Ishikawa (cell line): ENCODE measurements at regions not wholly inside any gene's neighbourhood (a gene's known extent, or its start where the extent isn't known, plus 50 kb on each side); places are given as distances from the start of the nearest gene placed in this dataset.

ENCODE experiments used
- CEBPB ChIP-seq: IDR thresholded peaks from 2 replicates; pipeline ENCODE4 v1.6.1; 2012
- CREB1 ChIP-seq: IDR thresholded peaks from 2 replicates; pipeline ENCODE4 v1.6.1; 2012; ENCODE audit warnings: low read depth
- EGR1 ChIP-seq: IDR thresholded peaks from 2 replicates; pipeline ENCODE4 v1.6.1; 2012
- EP300 ChIP-seq: IDR thresholded peaks from 2 replicates; pipeline ENCODE4 v1.6.1; 2012; ENCODE audit warnings: borderline replicate concordance
- FOXM1 ChIP-seq: IDR thresholded peaks from 2 replicates; pipeline ENCODE4 v1.6.1; 2012; ENCODE audit warnings: low read depth, borderline replicate concordance
- RAD21 ChIP-seq: IDR thresholded peaks from 2 replicates; pipeline ENCODE4 v1.6.1; 2012; ENCODE audit warnings: low read depth
- TAF1 ChIP-seq: IDR thresholded peaks from 2 replicates; pipeline ENCODE4 v1.6.1; 2012; ENCODE audit warnings: low read depth, mild to moderate bottlenecking
- TCF12 ChIP-seq: IDR thresholded peaks from 2 replicates; pipeline ENCODE4 v1.6.1; 2012; ENCODE audit warnings: low read depth
- TEAD4 ChIP-seq: IDR thresholded peaks from 2 replicates; pipeline ENCODE4 v1.6.1; 2012
- YY1 ChIP-seq: IDR thresholded peaks from 2 replicates; pipeline ENCODE4 v1.6.1; 2012; ENCODE audit warnings: low read depth
- ZBTB7A ChIP-seq: IDR thresholded peaks from 2 replicates; pipeline ENCODE4 v1.6.1; 2012; ENCODE audit warnings: low read depth
- TF ChIP-seq, protein P1 (sequence below): IDR thresholded peaks from 2 replicates; pipeline ENCODE4 v1.6.1; 2012

DNA sequence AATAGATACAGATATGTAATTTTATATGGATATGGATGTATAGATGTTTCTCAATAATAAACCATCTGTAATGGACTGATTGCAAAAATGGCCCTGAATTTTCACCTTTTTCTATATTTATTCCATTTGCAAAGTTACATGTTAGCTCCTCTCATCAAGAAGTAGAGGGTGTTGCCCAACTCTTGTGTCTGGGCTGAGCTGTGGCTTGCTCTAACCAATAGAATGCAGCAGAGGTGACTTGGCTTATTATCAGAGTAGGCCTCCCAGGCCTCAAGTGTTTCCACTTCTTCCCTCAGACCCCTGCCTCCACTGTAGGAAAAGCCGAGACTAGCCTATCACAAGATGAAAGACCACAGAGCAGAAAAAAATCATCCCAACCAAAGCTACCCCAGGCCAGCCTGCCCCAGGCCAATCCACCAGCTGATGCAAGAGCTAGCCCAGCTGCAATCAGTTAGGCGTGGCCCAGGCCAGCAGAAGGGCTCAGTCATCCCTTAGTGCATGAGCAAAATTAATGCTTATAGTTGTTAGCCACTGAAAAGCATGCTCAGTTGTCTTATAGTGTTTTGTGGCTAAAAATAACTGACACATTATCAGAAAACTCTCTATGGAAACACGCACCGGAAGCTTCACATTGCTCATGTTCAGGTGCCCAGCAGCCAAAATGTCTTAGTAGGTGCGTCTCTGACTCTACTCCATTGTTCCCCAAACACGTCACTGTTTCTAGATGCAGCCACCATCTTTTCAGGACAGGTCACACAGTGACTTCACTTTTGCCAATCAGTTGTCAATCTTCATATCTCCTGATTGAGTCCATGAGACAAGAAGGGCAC, 464.0 kb downstream of the FBXO15 start:
- TF ChIP-seq RAD21 (no peak), CEBPB (no peak), EP300 (no peak), CREB1 (no peak), TAF1 (no peak), YY1 (no peak), EGR1 (no peak), TCF12 (no peak), ZBTB7A (no peak), FOXM1 (no peak), TEAD4 (no peak)
- TF ChIP-seq, protein P1, sequence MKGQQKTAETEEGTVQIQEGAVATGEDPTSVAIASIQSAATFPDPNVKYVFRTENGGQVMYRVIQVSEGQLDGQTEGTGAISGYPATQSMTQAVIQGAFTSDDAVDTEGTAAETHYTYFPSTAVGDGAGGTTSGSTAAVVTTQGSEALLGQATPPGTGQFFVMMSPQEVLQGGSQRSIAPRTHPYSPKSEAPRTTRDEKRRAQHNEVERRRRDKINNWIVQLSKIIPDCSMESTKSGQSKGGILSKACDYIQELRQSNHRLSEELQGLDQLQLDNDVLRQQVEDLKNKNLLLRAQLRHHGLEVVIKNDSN, result no peak
